Transverse colon (tissue), 4 donors: ENCODE measurements at regions not wholly inside any gene's neighbourhood (a gene's known extent, or its start where the extent isn't known, plus 50 kb on each side); places are given as distances from the start of the nearest gene placed in this dataset.

ENCODE experiments used
- DNase-seq: peaks from one replicate; pipeline ENCODE4 v3.0.0-alpha.2; 2019
- H3K27ac ChIP-seq, 4 donors: fragments of 200-600 bp; sonication (generic); 2 replicates each; pipeline ENCODE4 v1.5.1; 2016 to 2018; ENCODE audit warnings: inconsistent platforms in 4 of 4
- H3K27me3 ChIP-seq: fragments of 200-600 bp; sonication (generic); 2 replicates; pipeline ENCODE4 v1.5.1; 2017; ENCODE audit warnings: inconsistent platforms
- H3K36me3 ChIP-seq, 4 donors: fragments of 200-600 bp; sonication (generic); 2 replicates each; pipeline ENCODE4 v1.5.1; 2017 to 2019; ENCODE audit warnings: inconsistent platforms in 4 of 4
- H3K4me1 ChIP-seq, 4 donors: fragments of 200-600 bp; sonication (generic); 2 replicates each; pipeline ENCODE4 v1.5.1; 2017 to 2020; ENCODE audit warnings: inconsistent platforms in 4 of 4
- H3K4me3 ChIP-seq, 4 donors: fragments of 200-600 bp; sonication (generic); 1 replicate in 1 of 4; 2 replicates in 3 of 4; pipeline versions ENCODE4 v1.5.1 to v1.6.1; 2017 to 2019; ENCODE audit warnings: inconsistent platforms in 4 of 4
- H3K9me3 ChIP-seq, 2 donors: fragments of 200-600 bp; sonication (generic); 2 replicates each; pipeline ENCODE4 v1.5.1; 2017 to 2019; ENCODE audit warnings: inconsistent platforms in 2 of 2
- CTCF ChIP-seq, 5 experiments: fragments of 200-600 bp in 3 of 5; fragments of 450-650 bp in 2 of 5; sonication (generic) in 3 of 5; IDR thresholded peaks; 1 replicate in 2 of 5; 2 replicates in 3 of 5; pipeline ENCODE4 v1.5.1; 2016 to 2017; ENCODE audit warnings: antibody characterized with exemption in 5 of 5, inconsistent platforms in 3 of 5, mild to moderate bottlenecking in 2 of 5, moderate library complexity in 1 of 5
- EP300 ChIP-seq: sonication (generic); formaldehyde crosslinking; IDR thresholded peaks from one replicate; pipeline ENCODE4 v1.6.1; 2017; ENCODE audit warnings: antibody characterized with exemption, low read depth
- POLR2A ChIP-seq: fragments of 450-650 bp; IDR thresholded peaks from one replicate; pipeline ENCODE4 v1.6.1; 2016; ENCODE audit warnings: antibody characterized with exemption, mild to moderate bottlenecking, moderate library complexity
- POLR2AphosphoS5 ChIP-seq, 3 donors: sonication (generic); formaldehyde crosslinking; IDR thresholded peaks; one replicate each; pipeline ENCODE4 v1.6.1; 2016; ENCODE audit warnings: antibody characterized with exemption in 3 of 3
- WGBS, 2 donors: methylation state at CpG; one replicate each; pipeline ENCODE4 v1.1.5; 2018; ENCODE audit warnings: low coverage in 1 of 2; 5-methylcytosine and 5-hydroxymethylcytosine counted together
- in situ Hi-C, 4 donors: fragments of 200-750 bp; cut with MboI; loops; one replicate each; pipeline versions ENCODE4 v1.15.0 to v1.15.1; 2017; ENCODE audit warnings: low sequenced_read_pairs in 3 of 4, low pct_ligation_motif_present in 1 of 4, low pct_unique_long_range_greater_than_20kb in 1 of 4
- intact Hi-C: fragments of 100-400 bp; cut with DNase I; formaldehyde crosslinking; loops from one replicate; pipeline ENCODE4 v1.15.1; 2023; ENCODE audit warnings: low total_unique reads

- WGBS, 2 donors = 64 to 77% methylated on average over 1 of the region's 1 CpG
- Histone ChIP-seq H3K27me3 (no peaks in the 10 kb centered on the region), H3K4me3 (no peak overlapping the region), H3K9me3 (no peaks in the 10 kb centered on the region), H3K27ac (no peak overlapping the region), H3K36me3 (no peaks in the 10 kb centered on the region), H3K4me1 (no peaks in the 10 kb centered on the region)
- intact Hi-C loops (no loop called here), in situ Hi-C loops (no loop called here)
- no peak for DNase-seq
- no peak for TF ChIP-seq POLR2AphosphoS5 (IDR thresholded peaks at IDR 0.05)
- TF ChIP-seq POLR2A = no peak
- no peak for TF ChIP-seq CTCF (IDR thresholded peaks at IDR 0.05)
- TF ChIP-seq EP300 = no peak
Measured at GRCh38 chr4:127071443-127071842, 561.3 kb upstream of the INTU start.

- TF ChIP-seq CTCF (IDR thresholded peaks at IDR 0.05) (no peak), POLR2A (no peak), EP300 (no peak), POLR2AphosphoS5 (IDR thresholded peaks at IDR 0.05) (no peak)
- in situ Hi-C loops = no loop called here
Measured at GRCh38 chr4:127080141-127080540, 552.6 kb upstream of the INTU start.

GRCh38 chr4:127081041-127081440 lies 551.7 kb upstream of the INTU start:
- H3K9me3 ChIP-seq = no peaks in the 10 kb centered on the region
- 88 to 90% methylated on average over 1 of the region's 1 CpG for WGBS, 2 donors
- H3K27me3 ChIP-seq = no peaks in the 10 kb centered on the region
- H3K27ac ChIP-seq = no peak overlapping the region
- no peaks in the 10 kb centered on the region for H3K36me3 ChIP-seq
- in situ Hi-C loops = no loop called here
- no peaks in the 10 kb centered on the region for H3K4me1 ChIP-seq
- no peak overlapping the region for H3K4me3 ChIP-seq
- no peak for DNase-seq
- TF ChIP-seq EP300 = no peak
- TF ChIP-seq CTCF (IDR thresholded peaks at IDR 0.05) = no peak
- TF ChIP-seq POLR2AphosphoS5 (IDR thresholded peaks at IDR 0.05) = no peak
- no peak for TF ChIP-seq POLR2A
- intact Hi-C loops = no loop called here

More at GRCh38 chr4:127080141-127080540, 552.6 kb upstream of the INTU start:
- no peak overlapping the region for H3K4me3 ChIP-seq
- H3K36me3 ChIP-seq = no peaks in the 10 kb centered on the region
- no peaks in the 10 kb centered on the region for H3K9me3 ChIP-seq
- no peak for DNase-seq
- H3K27ac ChIP-seq = no peak overlapping the region
- no peaks in the 10 kb centered on the region for H3K27me3 ChIP-seq
- H3K4me1 ChIP-seq = no peaks in the 10 kb centered on the region
- intact Hi-C loops = no loop called here
- WGBS, 2 donors = 68 to 75% methylated on average over 5 of the region's 5 CpGs

- no peaks in the 10 kb centered on the region for H3K9me3 ChIP-seq
- no peaks in the 10 kb centered on the region for H3K4me1 ChIP-seq
- H3K36me3 ChIP-seq = no peaks in the 10 kb centered on the region
- TF ChIP-seq CTCF (IDR thresholded peaks at IDR 0.05) (no peak), EP300 (no peak), POLR2A (no peak), POLR2AphosphoS5 (IDR thresholded peaks at IDR 0.05) (no peak)
- WGBS, 2 donors = 63 to 68% methylated on average over 1 of the region's 1 CpG
- DNase-seq = no peak
- no peak overlapping the region for H3K27ac ChIP-seq
- in situ Hi-C loops = no loop called here
- H3K4me3 ChIP-seq = no peak overlapping the region
- intact Hi-C loops = loop anchor here (1.0 kb wide), 1 partner anchor 18 kb away; no protein-coding TSS in a partner anchor
- H3K27me3 ChIP-seq = no peaks in the 10 kb centered on the region
Measured at GRCh38 chr4:127082986-127083385, 549.8 kb upstream of the INTU start.
